ENCODE measurements at regions not wholly inside any gene's neighbourhood (a gene's known extent, or its start where the extent isn't known, plus 50 kb on each side); places are given as distances from the start of the nearest gene placed in this dataset.

DNA sequence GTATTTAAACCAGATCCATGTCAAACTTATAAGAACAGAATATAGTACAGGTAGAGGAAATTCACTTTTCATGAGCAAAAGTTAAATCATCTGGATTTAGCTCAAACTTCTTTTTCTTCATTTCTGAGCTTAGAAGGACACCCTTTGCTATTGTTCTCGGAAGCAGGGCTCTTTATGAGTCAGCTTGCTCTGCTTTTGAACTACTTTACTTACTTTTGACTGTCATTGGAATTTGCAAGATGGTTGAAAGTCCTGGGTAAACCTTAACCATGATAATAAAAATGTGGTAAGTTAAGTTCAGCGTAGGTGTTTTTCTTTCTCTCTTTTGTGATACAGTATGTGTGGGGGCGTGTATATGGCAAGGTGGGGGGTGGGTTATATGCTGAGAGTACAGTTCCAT is 312.7 kb upstream of the DPH6 start (continued):
- TF ChIP-seq CENPX (CRISPR knock-in tag; IDR thresholded peaks at IDR 0.05) (no peak), TAF15 (IDR thresholded peaks at IDR 0.05; ENCODE audit: low read depth, low read length, poor library complexity, severe bottlenecking) (no peak), ZFP36 (IDR thresholded peaks at IDR 0.05; ENCODE audit: borderline replicate concordance, low read depth, low read length, partially characterized antibody) (no peak), PRDM10 (CRISPR knock-in tag; IDR thresholded peaks at IDR 0.05; ENCODE audit: low read depth) (no peak), BCLAF1 (IDR thresholded peaks at IDR 0.05) (no peak), ZNF547 (CRISPR knock-in tag; IDR thresholded peaks at IDR 0.05) (no peak), ZNF552 (CRISPR knock-in tag; IDR thresholded peaks at IDR 0.05; ENCODE audit: borderline replicate concordance) (no peak), NR1H2 (CRISPR knock-in tag; IDR thresholded peaks at IDR 0.05; ENCODE audit: borderline replicate concordance, low read depth) (no peak), HNRNPUL1 (IDR thresholded peaks at IDR 0.05; ENCODE audit: low read depth, low read length) (no peak)
- TF ChIP-seq, protein P1, sequence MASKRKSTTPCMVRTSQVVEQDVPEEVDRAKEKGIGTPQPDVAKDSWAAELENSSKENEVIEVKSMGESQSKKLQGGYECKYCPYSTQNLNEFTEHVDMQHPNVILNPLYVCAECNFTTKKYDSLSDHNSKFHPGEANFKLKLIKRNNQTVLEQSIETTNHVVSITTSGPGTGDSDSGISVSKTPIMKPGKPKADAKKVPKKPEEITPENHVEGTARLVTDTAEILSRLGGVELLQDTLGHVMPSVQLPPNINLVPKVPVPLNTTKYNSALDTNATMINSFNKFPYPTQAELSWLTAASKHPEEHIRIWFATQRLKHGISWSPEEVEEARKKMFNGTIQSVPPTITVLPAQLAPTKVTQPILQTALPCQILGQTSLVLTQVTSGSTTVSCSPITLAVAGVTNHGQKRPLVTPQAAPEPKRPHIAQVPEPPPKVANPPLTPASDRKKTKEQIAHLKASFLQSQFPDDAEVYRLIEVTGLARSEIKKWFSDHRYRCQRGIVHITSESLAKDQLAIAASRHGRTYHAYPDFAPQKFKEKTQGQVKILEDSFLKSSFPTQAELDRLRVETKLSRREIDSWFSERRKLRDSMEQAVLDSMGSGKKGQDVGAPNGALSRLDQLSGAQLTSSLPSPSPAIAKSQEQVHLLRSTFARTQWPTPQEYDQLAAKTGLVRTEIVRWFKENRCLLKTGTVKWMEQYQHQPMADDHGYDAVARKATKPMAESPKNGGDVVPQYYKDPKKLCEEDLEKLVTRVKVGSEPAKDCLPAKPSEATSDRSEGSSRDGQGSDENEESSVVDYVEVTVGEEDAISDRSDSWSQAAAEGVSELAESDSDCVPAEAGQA (IDR thresholded peaks at IDR 0.05; ENCODE audit: low read depth) = no peak
- TF ChIP-seq, protein P1 (CRISPR knock-in tag; IDR thresholded peaks at IDR 0.05; ENCODE audit: borderline replicate concordance) = no peak
- TF ChIP-seq, protein P2, sequence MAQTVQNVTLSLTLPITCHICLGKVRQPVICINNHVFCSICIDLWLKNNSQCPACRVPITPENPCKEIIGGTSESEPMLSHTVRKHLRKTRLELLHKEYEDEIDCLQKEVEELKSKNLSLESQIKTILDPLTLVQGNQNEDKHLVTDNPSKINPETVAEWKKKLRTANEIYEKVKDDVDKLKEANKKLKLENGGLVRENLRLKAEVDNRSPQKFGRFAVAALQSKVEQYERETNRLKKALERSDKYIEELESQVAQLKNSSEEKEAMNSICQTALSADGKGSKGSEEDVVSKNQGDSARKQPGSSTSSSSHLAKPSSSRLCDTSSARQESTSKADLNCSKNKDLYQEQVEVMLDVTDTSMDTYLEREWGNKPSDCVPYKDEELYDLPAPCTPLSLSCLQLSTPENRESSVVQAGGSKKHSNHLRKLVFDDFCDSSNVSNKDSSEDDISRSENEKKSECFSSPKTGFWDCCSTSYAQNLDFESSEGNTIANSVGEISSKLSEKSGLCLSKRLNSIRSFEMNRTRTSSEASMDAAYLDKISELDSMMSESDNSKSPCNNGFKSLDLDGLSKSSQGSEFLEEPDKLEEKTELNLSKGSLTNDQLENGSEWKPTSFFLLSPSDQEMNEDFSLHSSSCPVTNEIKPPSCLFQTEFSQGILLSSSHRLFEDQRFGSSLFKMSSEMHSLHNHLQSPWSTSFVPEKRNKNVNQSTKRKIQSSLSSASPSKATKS (CRISPR knock-in tag; IDR thresholded peaks at IDR 0.05) = no peak

All from HepG2 (cell line).